ENCODE measurements at regions not wholly inside any gene's neighbourhood (a gene's known extent, or its start where the extent isn't known, plus 50 kb on each side); places are given as distances from the start of the nearest gene placed in this dataset.

- TF ChIP-seq CTCF (IDR thresholded peaks at IDR 0.05) (no peak), POLR2A (IDR thresholded peaks at IDR 0.05) (no peak)
Measured at GRCh38 chr20:22880277-22880676, 154.8 kb upstream of the SSTR4 start.
